Stomach smooth muscle (tissue), 2 donors: ENCODE measurements at regions not wholly inside any gene's neighbourhood (a gene's known extent, or its start where the extent isn't known, plus 50 kb on each side); places are given as distances from the start of the nearest gene placed in this dataset.
"Not testable (repeated sequence)": the region's sequence is repeated elsewhere in the genome, so short reads cannot be mapped to it uniquely, and the experiment has no call there.

ENCODE experiments used
- H3K27ac ChIP-seq: one replicate; pipeline ENCODE4 v1.7.0; 2013; ENCODE audit warnings: mild to moderate bottlenecking, low read length, inconsistent platforms
- H3K27me3 ChIP-seq, 2 donors: one replicate each; pipeline ENCODE4 v1.7.0; 2013; ENCODE audit warnings: low read length in 2 of 2; ENCODE audit not compliant: insufficient read depth in 2 of 2, control insufficient read depth in 1 of 2
- H3K36me3 ChIP-seq, 2 donors: one replicate each; pipeline ENCODE4 v1.7.0; 2013; ENCODE audit warnings: low read length in 2 of 2; ENCODE audit not compliant: control insufficient read depth in 2 of 2, insufficient read depth in 2 of 2
- H3K4me1 ChIP-seq: one replicate; pipeline ENCODE4 v1.7.0; 2013; ENCODE audit warnings: low read length; ENCODE audit not compliant: control insufficient read depth, insufficient read depth
- H3K4me3 ChIP-seq, 2 donors: one replicate each; pipeline ENCODE4 v1.7.0; 2013; ENCODE audit warnings: low read length in 2 of 2
- H3K9ac ChIP-seq, 2 donors: one replicate each; pipeline ENCODE4 v1.7.0; 2013; ENCODE audit warnings: low read length in 2 of 2, mild to moderate bottlenecking in 1 of 2
- H3K9me3 ChIP-seq, 2 donors: one replicate each; pipeline ENCODE4 v1.7.0; 2013; ENCODE audit warnings: low read length in 2 of 2; ENCODE audit not compliant: control insufficient read depth in 2 of 2
- donor health status: healthy.
- donor health status: Pancreatic carcinoma.

- Histone ChIP-seq H3K9me3 (no peaks in the 10 kb centered on the region), H3K9ac (no peak overlapping the region), H3K4me3 (peak overlapping the region; percentile 34 to 35), H3K36me3 (no peaks in the 10 kb centered on the region), H3K4me1 (peaks cover 2% of the 10 kb centered on the region), H3K27me3 (no peaks in the 10 kb centered on the region), H3K27ac (no peak overlapping the region)
Observed at GRCh38 chr2:64814007-64814406, 160.3 kb upstream of the SERTAD2 start.

- H3K9ac ChIP-seq, H3K27me3 ChIP-seq, H3K4me1 ChIP-seq, H3K9me3 ChIP-seq, H3K4me3 ChIP-seq, H3K27ac ChIP-seq, H3K36me3 ChIP-seq: not testable (repeated sequence)
Observed at GRCh38 chr2:64816526-64816925, 162.8 kb upstream of the SERTAD2 start.

- H3K4me3 ChIP-seq = no peak overlapping the region
- peaks cover 2% of the 10 kb centered on the region for H3K4me1 ChIP-seq
- H3K27ac ChIP-seq = no peak overlapping the region
- H3K27me3 ChIP-seq = no peaks in the 10 kb centered on the region
- no peaks in the 10 kb centered on the region for H3K9me3 ChIP-seq
- no peaks in the 10 kb centered on the region for H3K36me3 ChIP-seq
- H3K9ac ChIP-seq = no peak overlapping the region
Observed at GRCh38 chr2:64817453-64817852, 163.7 kb upstream of the SERTAD2 start.

- Histone ChIP-seq H3K27ac (no peak overlapping the region), H3K9me3 (no peaks in the 10 kb centered on the region), H3K9ac (no peak overlapping the region), H3K4me1 (no peaks in the 10 kb centered on the region), H3K27me3 (no peaks in the 10 kb centered on the region), H3K36me3 (no peaks in the 10 kb centered on the region), H3K4me3 (no peak overlapping the region)
Observed at GRCh38 chr2:64818664-64819060, 164.9 kb upstream of the SERTAD2 start.

GRCh38 chr2:64819361-64819760 lies 165.6 kb upstream of the SERTAD2 start:
- H3K4me1 ChIP-seq = no peaks in the 10 kb centered on the region
- H3K27me3 ChIP-seq = no peaks in the 10 kb centered on the region
- H3K9ac ChIP-seq = no peak overlapping the region
- no peaks in the 10 kb centered on the region for H3K36me3 ChIP-seq
- H3K9me3 ChIP-seq = no peaks in the 10 kb centered on the region
- no peak overlapping the region for H3K4me3 ChIP-seq
- no peak overlapping the region for H3K27ac ChIP-seq

- Histone ChIP-seq H3K27ac (no peak overlapping the region), H3K4me3 (no peak overlapping the region), H3K27me3 (no peaks in the 10 kb centered on the region), H3K9ac (no peak overlapping the region), H3K9me3 (no peaks in the 10 kb centered on the region), H3K4me1 (no peaks in the 10 kb centered on the region), H3K36me3 (no peaks in the 10 kb centered on the region)
Observed at GRCh38 chr2:64819774-64820688, 166.3 kb upstream of the SERTAD2 start.

- Histone ChIP-seq H3K4me3 (no peak overlapping the region), H3K4me1 (no peaks in the 10 kb centered on the region), H3K27me3 (no peaks in the 10 kb centered on the region), H3K9ac (no peak overlapping the region), H3K9me3 (no peaks in the 10 kb centered on the region), H3K36me3 (no peaks in the 10 kb centered on the region), H3K27ac (no peak overlapping the region)
Observed at GRCh38 chr2:64820901-64821300, 167.2 kb upstream of the SERTAD2 start.

- no peaks in the 10 kb centered on the region for H3K4me1 ChIP-seq
- no peak overlapping the region for H3K9ac ChIP-seq
- H3K9me3 ChIP-seq = no peaks in the 10 kb centered on the region
- no peak overlapping the region for H3K4me3 ChIP-seq
- H3K27me3 ChIP-seq = no peaks in the 10 kb centered on the region
- H3K36me3 ChIP-seq = no peaks in the 10 kb centered on the region
- no peak overlapping the region for H3K27ac ChIP-seq
Observed at GRCh38 chr2:64823794-64824193, 165.4 kb upstream of the SLC1A4 start.

GRCh38 chr2:64825831-64826491 lies 163.2 kb upstream of the SLC1A4 start:
- Histone ChIP-seq H3K27ac (no peak overlapping the region), H3K4me1 (no peaks in the 10 kb centered on the region), H3K9ac (no peak overlapping the region), H3K36me3 (no peaks in the 10 kb centered on the region), H3K27me3 (no peaks in the 10 kb centered on the region), H3K9me3 (no peaks in the 10 kb centered on the region), H3K4me3 (no peak overlapping the region)

- Histone ChIP-seq H3K4me1 (peaks cover 2% of the 10 kb centered on the region), H3K27ac (no peak overlapping the region)
Observed at GRCh38 chr2:64826703-64827102, 162.5 kb upstream of the SLC1A4 start.

GRCh38 chr2:64828261-64828660 lies 160.9 kb upstream of the SLC1A4 start:
- Histone ChIP-seq H3K4me3 (no peak overlapping the region), H3K36me3 (no peaks in the 10 kb centered on the region), H3K9ac (no peak overlapping the region), H3K9me3 (no peaks in the 10 kb centered on the region), H3K4me1 (peaks cover 2% of the 10 kb centered on the region), H3K27me3 (no peaks in the 10 kb centered on the region), H3K27ac (no peak overlapping the region)

More at GRCh38 chr2:64826703-64827102, 162.5 kb upstream of the SLC1A4 start:
- H3K4me3 ChIP-seq = no peak overlapping the region
- H3K27me3 ChIP-seq = no peaks in the 10 kb centered on the region
- no peak overlapping the region for H3K9ac ChIP-seq
- no peaks in the 10 kb centered on the region for H3K36me3 ChIP-seq
- H3K9me3 ChIP-seq = no peaks in the 10 kb centered on the region
